GM19023 (cell line): ENCODE measurements at regions not wholly inside any gene's neighbourhood (a gene's known extent, or its start where the extent isn't known, plus 50 kb on each side); places are given as distances from the start of the nearest gene placed in this dataset.

Source experiments
- ATAC-seq: cut with Tn5 transposase; IDR thresholded peaks from one replicate; pipeline ENCODE4 v1.9.1; 2021; ENCODE audit warnings: mild to moderate bottlenecking, moderate library complexity; ENCODE audit not compliant: unreplicated experiment

GRCh38 chr10:14468023-14468441 is 137.3 kb upstream of the FRMD4A start:
- ATAC-seq = no peak

DNA sequence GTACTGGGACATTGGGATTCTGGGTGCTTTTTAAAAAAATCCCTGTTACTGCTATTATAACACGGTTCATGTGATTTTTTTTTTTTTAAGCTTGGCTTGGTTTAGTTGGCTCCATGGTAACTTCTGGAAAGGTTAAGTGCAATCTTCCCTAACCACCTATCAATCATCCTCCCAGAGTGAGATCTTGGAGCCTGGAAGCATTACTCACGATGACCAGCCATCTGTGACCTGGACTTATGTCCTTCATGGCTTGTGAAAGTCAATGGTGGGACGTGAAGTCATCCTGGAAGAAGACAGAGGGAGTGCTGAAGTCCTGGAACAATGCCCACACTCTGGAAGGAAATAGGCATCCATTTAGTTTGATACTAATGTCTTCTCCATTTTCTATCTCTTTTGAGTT is 135.5 kb upstream of the FRMD4A start:
- no peak for ATAC-seq

GRCh38 chr10:14460447-14460846 is 129.7 kb upstream of the FRMD4A start:
- no peak for ATAC-seq

DNA sequence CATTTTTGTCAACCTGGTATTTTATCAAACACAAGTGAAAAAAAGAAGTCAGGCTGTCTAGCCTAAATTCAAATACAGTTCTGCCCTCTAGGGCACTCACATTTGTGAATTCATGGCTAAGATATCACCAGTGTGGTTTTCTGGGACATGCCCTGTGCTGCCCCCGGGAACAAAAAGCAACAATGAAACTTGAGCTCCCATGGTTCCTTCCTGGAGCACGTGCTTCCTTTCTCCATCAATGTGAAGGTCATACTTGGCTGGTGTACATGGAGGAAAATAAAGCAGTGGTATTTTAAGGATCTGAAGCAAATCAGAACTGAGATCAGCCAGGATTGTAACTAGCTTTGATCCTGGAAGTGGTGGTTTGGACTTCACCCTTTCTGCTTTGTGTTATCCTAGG is 128.9 kb upstream of the FRMD4A start:
- no peak for ATAC-seq

GRCh38 chr10:14456870-14457266 is 126.1 kb upstream of the FRMD4A start:
- ATAC-seq = no peak

DNA sequence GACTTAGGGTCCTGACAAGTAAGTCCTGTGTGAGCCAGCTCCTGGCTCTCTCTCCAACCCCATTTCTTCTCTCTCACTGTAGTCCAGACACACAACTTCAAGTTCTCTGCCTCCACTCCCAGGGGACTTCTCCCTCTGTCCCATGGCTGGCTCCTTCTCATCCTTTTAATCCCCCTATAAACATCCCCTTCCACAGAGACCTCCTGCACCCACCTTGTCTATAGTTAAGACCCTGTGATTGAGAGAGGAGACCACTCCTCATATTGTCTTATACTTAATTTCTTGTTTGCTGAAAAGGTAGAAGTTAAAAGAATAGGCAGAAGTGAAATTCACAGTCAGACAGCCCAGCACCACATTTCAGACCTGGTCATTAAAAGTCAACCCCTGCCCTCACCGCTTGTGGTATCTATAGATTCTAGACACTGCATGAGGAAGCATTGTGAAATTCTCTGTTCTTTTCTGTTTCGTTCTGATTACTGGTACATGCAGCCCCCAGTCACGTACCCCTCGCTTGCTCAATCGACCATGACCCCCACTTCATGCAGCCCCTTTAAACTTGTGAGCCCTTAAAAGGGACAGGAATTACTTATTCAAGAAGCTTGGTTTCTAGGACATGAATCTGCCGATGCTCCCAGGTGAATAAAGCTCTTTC is 125.6 kb upstream of the FRMD4A start:
- no peak for ATAC-seq

DNA sequence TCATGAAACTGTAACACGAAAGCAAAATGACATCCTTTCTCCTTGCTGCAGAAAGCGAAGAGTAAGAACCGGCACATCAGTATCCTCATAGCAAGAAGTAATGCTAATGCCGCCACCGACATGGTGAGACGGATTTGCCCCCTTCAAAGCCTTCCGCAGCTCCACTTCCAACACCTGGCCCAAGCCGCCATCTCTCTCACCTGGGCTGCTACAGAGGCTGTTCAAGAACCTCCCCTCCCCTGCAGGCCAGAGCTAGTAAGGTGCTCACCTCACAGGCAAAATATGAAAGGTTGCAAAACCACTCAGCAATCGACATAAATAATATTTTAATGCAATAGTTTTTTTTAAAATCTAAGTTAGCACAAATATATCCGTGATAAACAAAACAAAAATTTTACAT is 123.9 kb upstream of the FRMD4A start:
- no peak for ATAC-seq

DNA sequence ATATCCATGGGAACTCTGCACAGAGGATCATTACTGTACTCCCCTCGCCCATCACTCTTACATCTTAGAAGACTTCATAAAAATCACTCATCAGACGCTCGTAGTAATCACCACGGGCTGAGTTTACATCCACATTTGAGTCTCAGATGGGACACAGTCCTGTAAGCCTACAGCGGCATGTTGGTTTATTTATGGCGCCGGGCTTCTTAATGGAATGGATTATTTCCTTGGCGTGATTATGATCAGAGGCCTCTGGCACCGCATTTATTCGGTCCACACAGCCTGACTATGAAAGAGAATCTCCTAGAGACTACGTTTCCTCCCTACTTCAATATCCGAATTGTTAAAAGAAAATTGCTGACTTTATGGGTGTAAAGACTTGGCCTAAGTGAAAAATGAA is 123.5 kb upstream of the FRMD4A start:
- ATAC-seq = no peak

GRCh38 chr10:14453593-14453992 is 122.9 kb upstream of the FRMD4A start:
- ATAC-seq = no peak

DNA sequence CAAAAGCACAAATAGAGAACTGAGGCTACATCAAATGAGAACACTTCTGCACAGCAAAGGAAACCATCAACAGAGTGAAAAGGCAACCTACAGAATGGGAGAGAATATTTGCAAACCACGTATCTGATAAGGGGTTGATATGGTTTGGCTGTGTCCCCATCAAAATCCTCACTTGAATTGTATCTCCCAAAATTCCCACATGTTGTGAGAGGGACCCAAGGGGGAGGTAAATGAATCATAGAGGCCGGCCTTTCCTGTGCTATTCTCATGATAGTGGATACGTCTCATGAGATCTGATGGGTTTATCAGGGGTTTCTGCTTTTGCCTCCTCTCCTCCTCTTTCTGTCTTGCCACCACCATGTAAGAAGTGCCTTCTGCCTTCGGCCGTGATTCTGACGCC is 120.6 kb upstream of the FRMD4A start:
- no peak for ATAC-seq

- ATAC-seq = no peak
Measured at GRCh38 chr10:14450041-14450491, 119.3 kb upstream of the FRMD4A start.

GRCh38 chr10:14449293-14449815 is 118.6 kb upstream of the FRMD4A start:
- ATAC-seq = no peak

GRCh38 chr10:14448197-14448990 is 117.7 kb upstream of the FRMD4A start:
- ATAC-seq = no peak

DNA sequence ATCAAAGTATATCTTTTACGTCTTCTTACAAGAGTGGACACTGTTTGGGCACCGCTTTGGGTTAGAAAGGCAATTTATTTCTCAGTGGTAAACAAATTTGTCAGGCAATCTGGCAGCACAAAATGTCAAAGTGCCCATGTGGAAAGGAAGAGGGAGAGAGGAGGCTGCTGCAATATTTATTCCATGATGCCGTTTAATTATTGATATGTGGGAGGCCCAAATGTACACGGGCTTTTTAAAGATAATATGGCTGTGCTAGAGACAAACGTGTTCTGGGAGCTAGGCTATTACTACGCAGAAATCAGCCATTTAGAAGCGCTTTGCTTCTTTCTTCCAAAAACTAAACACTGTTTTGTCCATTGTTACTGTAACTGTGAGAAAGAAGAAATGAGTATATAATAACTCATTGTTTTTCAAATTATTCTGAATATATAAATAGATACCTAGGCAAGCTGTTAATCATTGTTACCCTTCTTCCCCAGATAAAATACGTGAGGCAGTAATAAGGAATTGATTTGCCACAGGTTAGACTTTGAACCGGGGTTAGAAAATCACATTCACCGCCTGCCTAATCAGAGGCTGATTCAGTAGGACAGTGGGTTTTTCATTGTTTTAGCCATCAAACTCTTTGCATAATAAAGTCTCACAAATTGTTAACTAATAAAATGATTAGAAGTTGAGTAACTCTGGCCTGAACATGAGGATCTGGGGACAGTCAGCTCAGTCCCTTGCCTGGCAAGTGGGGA is 116.5 kb upstream of the FRMD4A start:
- ATAC-seq = no peak

- no peak for ATAC-seq
Measured at GRCh38 chr10:14439451-14440259, 108.9 kb upstream of the FRMD4A start.

DNA sequence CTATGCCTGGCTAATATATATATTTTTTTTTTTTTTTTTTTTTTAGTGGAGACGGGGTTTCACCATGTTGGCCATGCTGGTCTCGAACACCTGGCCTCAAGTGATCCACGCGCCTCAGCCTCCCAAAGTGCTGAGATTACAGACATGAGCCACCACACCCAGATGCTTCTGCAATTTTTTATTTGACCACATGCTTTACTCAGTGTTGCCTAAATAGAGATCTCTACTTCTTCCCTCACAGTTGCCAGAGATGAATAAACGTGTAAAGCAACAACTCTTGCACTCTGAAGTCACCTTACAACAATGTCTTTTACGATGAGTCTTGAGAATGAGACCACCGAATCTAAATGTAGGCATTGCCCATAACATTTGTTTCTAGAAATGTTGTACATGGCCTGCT is 107.9 kb upstream of the FRMD4A start:
- ATAC-seq = no peak

DNA sequence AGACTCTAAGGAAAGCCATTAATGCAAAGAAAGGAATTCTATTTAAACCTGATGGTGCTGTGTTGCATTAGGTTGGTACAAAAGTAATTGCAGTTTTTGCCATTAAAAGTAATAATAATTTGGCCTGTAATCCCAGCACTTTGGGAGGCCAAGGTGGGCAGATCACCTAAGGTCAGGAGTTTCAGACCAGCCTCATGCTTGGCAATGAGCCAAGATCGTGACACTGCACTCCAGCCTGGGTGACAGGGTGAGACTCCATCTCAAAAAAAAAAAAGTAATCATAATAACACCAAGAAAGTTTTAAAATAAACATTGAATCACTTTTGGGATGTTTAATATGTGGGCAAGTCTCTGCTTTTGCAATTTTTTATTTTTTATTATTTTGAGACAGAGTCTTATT is 107.3 kb upstream of the FRMD4A start:
- ATAC-seq = no peak

GRCh38 chr10:14435976-14436632 is 105.4 kb upstream of the FRMD4A start:
- no peak for ATAC-seq

GRCh38 chr10:14433147-14433546 is 102.4 kb upstream of the FRMD4A start:
- ATAC-seq = no peak

DNA sequence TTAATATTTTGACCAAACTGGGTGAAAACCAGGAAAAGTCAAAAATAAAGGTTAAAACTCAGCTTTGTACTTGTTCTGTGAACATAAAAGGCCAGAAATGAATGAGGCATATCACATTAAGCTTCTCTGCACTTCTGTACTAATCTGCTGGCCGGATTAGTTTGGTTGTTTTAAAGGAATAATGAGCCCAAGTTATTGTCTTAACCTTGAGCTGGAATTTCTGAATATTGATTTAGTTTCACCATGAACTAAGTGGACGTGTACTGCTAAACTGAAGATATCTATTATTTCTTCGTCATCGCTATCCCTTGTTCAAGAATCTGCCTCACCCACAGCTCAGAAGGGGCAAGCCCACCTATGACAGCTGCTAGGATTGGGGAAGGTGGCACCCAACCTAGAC is 101.1 kb upstream of the FRMD4A start:
- ATAC-seq = no peak
